ENCODE measurements at regions not wholly inside any gene's neighbourhood (a gene's known extent, or its start where the extent isn't known, plus 50 kb on each side); places are given as distances from the start of the nearest gene placed in this dataset.

GRCh38 chr16:72285728-72286127 lies 113.8 kb upstream of the PMFBP1 start:
- TF ChIP-seq SMAD1 (IDR thresholded peaks at IDR 0.05; ENCODE audit: low read depth, low read length, partially characterized antibody) (no peak), NR3C1 (CRISPR knock-in tag; IDR thresholded peaks at IDR 0.05) (no peak), HDAC1 (IDR thresholded peaks at IDR 0.05) (no peak), E2F5 (CRISPR knock-in tag; IDR thresholded peaks at IDR 0.05) (no peak), ZBTB5 (IDR thresholded peaks at IDR 0.05) (no peak), ARID2 (IDR thresholded peaks at IDR 0.05) (no peak), CBX8 (IDR thresholded peaks at IDR 0.05; ENCODE audit: borderline replicate concordance, extremely low read depth, low read depth, low read length, poor library complexity, severe bottlenecking) (no peak), SIN3A (IDR thresholded peaks at IDR 0.05; ENCODE audit: borderline replicate concordance in 2 of 2, control insufficient read depth in 1 of 2, low read depth in 2 of 2, low read length in 2 of 2) (no peak), FOXJ3 (CRISPR knock-in tag; IDR thresholded peaks at IDR 0.05) (no peak), HCFC1 (IDR thresholded peaks at IDR 0.05; ENCODE audit: low read depth, low read length) (no peak), DPF2 (IDR thresholded peaks at IDR 0.05) (no peak), PHF8 (IDR thresholded peaks at IDR 0.05; ENCODE audit: borderline replicate concordance, low read length) (no peak), CTCF (IDR thresholded peaks at IDR 0.05 in 2 of 3, conservative IDR thresholded peaks at IDR 0.05 in 1 of 3; ENCODE audit: insufficient read depth in 2 of 3, low read depth in 1 of 3, low read length in 3 of 3) (no peak)

All from K562 (cell line).